ENCODE measurements at regions not wholly inside any gene's neighbourhood (a gene's known extent, or its start where the extent isn't known, plus 50 kb on each side); places are given as distances from the start of the nearest gene placed in this dataset.

DNA sequence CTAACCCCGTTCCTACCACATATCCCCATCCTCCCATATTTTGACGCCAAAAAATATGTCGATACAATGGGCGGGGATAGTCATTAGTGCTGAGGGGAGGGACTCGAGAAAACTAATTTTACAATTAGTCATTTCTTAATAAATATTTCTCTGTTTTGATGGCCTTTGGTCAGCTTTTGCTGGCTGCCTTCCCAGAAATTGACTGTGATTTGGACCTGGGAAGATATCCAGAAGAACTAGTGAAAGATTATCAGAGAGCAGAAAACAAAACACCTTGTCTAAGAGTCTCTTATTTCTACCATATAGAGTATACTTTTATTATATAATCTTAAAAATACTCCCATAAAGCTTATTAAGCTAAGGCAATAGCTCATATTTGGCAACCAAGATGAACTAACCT, 247.6 kb downstream of the MRPL39 start:
- intact Hi-C loops (cut with DNase I, micrococcal nuclease) = no loop called here
- ATAC-seq = no peak
- H3K4me1 ChIP-seq (ENCODE audit: low read depth) = no peaks in the 10 kb centered on the region
- H3K36me3 ChIP-seq (ENCODE audit: low read depth) = no peaks in the 10 kb centered on the region
- TF ChIP-seq CTCF (IDR thresholded peaks at IDR 0.05) = no peak
- DNase-seq = no peak
- H3K4me3 ChIP-seq = no peak overlapping the region
- H3K9me3 ChIP-seq = no peaks in the 10 kb centered on the region

DNA sequence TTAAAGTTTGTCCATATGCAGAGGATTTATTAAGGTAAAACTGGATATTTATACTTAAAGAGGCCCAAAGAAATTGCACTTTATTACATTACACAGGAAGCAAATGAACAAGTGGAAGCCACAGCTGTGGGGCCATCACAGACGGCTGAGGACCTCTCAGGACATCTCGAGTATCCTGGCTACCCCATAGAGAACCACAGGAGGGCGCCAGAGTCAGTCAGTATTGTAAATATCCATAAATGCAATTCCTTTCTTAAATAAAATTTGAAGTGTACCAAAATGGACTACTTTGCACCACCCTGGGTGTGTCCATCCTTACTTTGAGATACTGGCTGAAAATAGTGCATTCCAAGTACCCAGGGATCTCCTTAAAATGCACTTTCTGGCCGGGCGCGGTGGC, 257.2 kb downstream of the MRPL39 start:
- H3K4me3 ChIP-seq = no peak overlapping the region
- intact Hi-C loops (cut with DNase I, micrococcal nuclease) = no loop called here
- H3K36me3 ChIP-seq (ENCODE audit: low read depth) = no peaks in the 10 kb centered on the region
- H3K9me3 ChIP-seq = peaks cover 14% of the 10 kb centered on the region
- no peak for ATAC-seq
- no peak for DNase-seq
- no peak for TF ChIP-seq CTCF (IDR thresholded peaks at IDR 0.05)
- H3K4me1 ChIP-seq (ENCODE audit: low read depth) = no peaks in the 10 kb centered on the region

DNA sequence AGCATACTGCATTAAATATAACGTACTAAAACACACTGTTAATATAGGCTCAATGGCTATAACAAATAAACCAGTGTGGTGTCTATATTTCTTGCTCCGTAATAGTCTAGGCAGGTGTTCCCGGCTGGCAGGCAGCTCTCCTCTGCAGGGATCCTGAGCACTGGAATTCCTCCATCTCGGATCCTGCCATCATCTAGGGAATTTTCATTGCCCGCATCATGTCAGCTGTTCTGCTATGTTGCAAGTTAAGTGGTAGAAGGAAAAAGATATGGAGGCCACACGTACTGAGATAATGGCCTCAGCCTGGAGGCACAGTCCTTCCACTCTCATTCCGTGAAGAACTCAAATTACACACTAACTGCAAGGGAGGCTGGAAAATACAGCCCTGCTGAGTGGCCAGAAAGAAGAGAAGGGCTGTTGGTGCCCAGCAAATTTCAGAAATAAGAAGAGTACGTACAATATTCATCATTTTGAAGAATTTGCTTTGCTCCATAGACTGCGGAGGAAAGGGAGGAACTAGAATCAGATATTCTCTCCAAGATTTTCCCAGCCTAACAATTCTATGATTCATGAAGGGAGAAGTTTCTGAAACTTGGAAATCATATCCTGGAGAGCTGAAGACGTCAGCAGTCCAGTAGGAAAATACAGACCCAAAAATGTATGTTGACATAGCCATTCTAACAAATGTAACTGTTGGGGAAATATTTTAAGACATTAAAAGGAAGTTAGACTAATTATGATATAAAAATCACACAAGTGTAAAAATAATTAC, 263.3 kb downstream of the MRPL39 start:
- Histone ChIP-seq H3K9me3 (peaks cover 9% of the 10 kb centered on the region), H3K4me1 (ENCODE audit: low read depth) (no peaks in the 10 kb centered on the region), H3K4me3 (no peak overlapping the region), H3K36me3 (ENCODE audit: low read depth) (no peaks in the 10 kb centered on the region)
- no peak for TF ChIP-seq CTCF (IDR thresholded peaks at IDR 0.05)
- intact Hi-C loops (cut with DNase I, micrococcal nuclease) = no loop called here
- no peak for ATAC-seq
- no peak for DNase-seq

- Histone ChIP-seq H3K36me3 (ENCODE audit: low read depth) (no peaks in the 10 kb centered on the region), H3K9me3 (peaks cover 1% of the 10 kb centered on the region), H3K4me3 (no peak overlapping the region), H3K4me1 (ENCODE audit: low read depth) (no peaks in the 10 kb centered on the region)
- ATAC-seq (no peak), DNase-seq (no peak)
- TF ChIP-seq CTCF (IDR thresholded peaks at IDR 0.05) = no peak
- intact Hi-C loops (cut with DNase I, micrococcal nuclease) = no loop called here
These were observed 264.5 kb downstream of the MRPL39 start for GRCh38 chr21:25342816-25343215.

DNA sequence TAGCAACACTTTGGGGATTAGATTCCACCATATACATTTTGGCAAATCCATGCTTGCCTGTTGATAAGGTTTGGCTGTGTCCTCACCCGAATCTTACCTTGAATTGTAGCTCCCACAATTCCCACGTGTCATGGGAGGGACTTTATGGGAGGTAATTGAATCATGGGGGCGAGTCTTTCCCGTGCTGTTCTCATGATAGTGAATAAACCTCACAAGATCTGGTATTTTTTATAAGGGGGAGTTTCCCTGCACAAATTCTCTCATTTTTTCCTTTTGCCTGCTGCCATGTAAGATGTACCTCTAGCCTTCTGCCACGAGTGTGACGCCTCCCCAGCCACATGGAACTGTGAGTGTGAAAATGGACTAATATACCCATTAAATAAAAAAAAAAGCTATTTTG, 265.3 kb downstream of the MRPL39 start:
- H3K9me3 ChIP-seq = no peaks in the 10 kb centered on the region
- DNase-seq = no peak
- intact Hi-C loops (cut with DNase I, micrococcal nuclease) = no loop called here
- no peak overlapping the region for H3K4me3 ChIP-seq
- TF ChIP-seq CTCF (IDR thresholded peaks at IDR 0.05) = no peak
- H3K4me1 ChIP-seq (ENCODE audit: low read depth) = no peaks in the 10 kb centered on the region
- no peak for ATAC-seq
- no peaks in the 10 kb centered on the region for H3K36me3 ChIP-seq (ENCODE audit: low read depth)

- no peak for DNase-seq
- intact Hi-C loops (cut with DNase I, micrococcal nuclease) = no loop called here
- TF ChIP-seq CTCF (IDR thresholded peaks at IDR 0.05) = no peak
- H3K36me3 ChIP-seq (ENCODE audit: low read depth) = no peaks in the 10 kb centered on the region
- ATAC-seq = no peak
- no peaks in the 10 kb centered on the region for H3K9me3 ChIP-seq
- no peak overlapping the region for H3K4me3 ChIP-seq
- no peaks in the 10 kb centered on the region for H3K4me1 ChIP-seq (ENCODE audit: low read depth)
These were observed 268.9 kb downstream of the MRPL39 start for GRCh38 chr21:25338415-25338814.

Measured in mucosa of descending colon (tissue), 3 donors.